ENCODE measurements at regions not wholly inside any gene's neighbourhood (a gene's known extent, or its start where the extent isn't known, plus 50 kb on each side); places are given as distances from the start of the nearest gene placed in this dataset.

DNA sequence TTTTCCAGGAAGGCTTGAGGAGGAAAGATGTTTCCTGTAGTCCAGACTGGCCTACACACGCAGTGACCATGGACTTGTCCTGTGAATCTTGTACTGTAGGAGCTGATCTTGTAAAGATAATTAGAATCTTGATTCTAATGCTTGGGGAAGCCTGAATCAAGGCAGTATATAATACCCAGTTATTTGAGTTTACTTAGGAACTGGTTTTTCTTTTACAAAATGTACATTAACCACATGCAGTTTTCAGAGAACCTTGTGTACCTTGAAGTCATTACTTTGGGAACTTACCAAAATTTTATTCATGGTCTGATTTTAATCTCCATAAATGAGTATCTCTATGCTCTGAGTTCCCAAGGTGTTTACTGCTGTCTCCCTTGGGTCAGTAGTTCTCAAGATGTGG is 439.9 kb upstream of the AZI2 start:
- DNase-seq (ENCODE audit: extremely low read depth, low read depth): no peak
- TF ChIP-seq, protein P1, sequence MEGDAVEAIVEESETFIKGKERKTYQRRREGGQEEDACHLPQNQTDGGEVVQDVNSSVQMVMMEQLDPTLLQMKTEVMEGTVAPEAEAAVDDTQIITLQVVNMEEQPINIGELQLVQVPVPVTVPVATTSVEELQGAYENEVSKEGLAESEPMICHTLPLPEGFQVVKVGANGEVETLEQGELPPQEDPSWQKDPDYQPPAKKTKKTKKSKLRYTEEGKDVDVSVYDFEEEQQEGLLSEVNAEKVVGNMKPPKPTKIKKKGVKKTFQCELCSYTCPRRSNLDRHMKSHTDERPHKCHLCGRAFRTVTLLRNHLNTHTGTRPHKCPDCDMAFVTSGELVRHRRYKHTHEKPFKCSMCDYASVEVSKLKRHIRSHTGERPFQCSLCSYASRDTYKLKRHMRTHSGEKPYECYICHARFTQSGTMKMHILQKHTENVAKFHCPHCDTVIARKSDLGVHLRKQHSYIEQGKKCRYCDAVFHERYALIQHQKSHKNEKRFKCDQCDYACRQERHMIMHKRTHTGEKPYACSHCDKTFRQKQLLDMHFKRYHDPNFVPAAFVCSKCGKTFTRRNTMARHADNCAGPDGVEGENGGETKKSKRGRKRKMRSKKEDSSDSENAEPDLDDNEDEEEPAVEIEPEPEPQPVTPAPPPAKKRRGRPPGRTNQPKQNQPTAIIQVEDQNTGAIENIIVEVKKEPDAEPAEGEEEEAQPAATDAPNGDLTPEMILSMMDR (IDR thresholded peaks at IDR 0.05; ENCODE audit: low read depth, low read length): no peak

DNA sequence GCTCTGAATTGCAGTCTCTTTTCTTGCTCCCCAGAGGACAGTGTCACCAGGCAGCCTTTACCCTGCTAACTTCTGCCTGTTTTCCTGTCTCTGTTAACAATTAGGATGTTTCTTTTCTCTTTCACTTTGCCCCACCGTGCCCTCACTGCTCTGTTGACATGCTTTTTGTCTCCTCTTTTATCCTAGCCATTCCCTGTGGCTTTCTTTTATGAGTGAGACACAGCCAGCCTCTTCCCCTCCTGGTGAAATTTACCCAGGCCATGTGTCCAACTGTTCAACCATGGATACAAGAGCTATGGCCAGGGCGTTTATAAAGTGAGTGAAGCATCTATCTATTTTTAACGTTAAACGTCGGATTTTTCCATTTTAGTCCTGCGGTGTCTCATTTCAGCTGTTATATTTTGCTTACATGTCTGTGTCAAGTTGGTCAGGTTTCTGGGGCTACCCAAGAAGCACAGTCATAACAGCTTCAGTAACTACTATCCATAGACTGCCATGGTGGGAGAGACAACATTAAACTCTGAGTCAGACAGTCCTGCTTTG is 443.2 kb upstream of the AZI2 start:
- DNase-seq (ENCODE audit: extremely low read depth, low read depth): no peak
- TF ChIP-seq, protein P1 (IDR thresholded peaks at IDR 0.05; ENCODE audit: low read depth, low read length): no peak

DNA sequence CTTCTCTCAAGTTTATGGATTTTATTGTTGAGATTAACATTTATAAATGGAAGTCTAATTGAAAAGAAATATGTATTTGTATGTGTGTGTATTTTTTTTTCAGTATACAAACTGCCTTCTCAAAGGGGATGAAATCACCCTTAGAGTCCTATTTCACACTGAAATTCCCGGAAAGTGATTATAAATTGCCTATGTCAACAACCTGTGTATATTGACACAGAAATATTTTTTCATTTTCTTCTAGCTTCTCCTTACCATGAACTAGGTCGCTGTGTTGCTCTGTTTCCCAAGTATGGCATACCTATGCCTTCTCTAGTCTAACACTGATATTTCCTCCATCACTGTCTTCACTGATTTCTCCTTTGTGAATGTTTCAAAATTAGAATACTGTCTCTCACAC is 444.0 kb upstream of the AZI2 start:
- no peak for DNase-seq (ENCODE audit: extremely low read depth, low read depth)
- TF ChIP-seq, protein P1 (IDR thresholded peaks at IDR 0.05; ENCODE audit: low read depth, low read length): no peak

DNA sequence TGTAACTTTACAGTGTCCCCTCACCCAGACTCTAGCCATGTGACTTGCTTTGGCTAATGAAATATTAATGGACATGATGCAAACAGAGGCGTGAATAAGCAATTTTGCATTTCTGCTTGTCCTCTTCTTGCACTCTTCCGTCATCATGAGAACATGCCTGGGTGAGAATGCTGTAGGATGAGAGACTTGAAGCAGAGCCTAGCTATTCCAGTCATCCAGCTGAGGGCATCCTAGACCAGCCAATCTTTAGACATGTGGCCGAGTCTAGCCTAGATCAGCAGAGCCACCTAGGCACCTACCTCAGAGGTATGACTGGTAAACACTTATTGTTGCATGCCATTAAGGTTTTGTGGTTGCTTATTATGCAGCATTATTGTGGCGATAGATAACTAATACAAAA is 450.5 kb upstream of the AZI2 start:
- TF ChIP-seq, protein P1 (IDR thresholded peaks at IDR 0.05; ENCODE audit: low read depth, low read length): peak; percentile 6
- DNase-seq (ENCODE audit: extremely low read depth, low read depth): no peak

DNA sequence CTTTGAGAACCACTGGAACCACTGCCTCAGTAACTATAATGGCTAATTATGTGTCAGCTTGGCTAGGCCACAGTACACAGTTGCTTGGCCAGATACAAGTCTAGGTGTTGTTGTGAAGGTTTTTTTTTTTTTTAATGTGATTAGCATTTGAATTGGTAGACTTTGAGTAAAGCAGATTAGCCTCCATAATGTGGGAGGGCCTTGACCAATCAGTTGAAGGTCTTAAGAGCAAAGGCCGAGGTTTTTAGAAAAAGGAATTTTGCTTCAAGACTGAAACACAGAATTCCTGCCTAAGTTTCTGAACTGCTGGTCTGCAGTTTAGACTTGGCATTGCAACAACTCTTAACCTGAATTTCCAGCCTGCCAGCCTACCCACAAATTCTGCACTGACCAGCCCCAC is 451.6 kb upstream of the AZI2 start:
- no peak for DNase-seq (ENCODE audit: extremely low read depth, low read depth)
- TF ChIP-seq, protein P1 (IDR thresholded peaks at IDR 0.05; ENCODE audit: low read depth, low read length): no peak

DNA sequence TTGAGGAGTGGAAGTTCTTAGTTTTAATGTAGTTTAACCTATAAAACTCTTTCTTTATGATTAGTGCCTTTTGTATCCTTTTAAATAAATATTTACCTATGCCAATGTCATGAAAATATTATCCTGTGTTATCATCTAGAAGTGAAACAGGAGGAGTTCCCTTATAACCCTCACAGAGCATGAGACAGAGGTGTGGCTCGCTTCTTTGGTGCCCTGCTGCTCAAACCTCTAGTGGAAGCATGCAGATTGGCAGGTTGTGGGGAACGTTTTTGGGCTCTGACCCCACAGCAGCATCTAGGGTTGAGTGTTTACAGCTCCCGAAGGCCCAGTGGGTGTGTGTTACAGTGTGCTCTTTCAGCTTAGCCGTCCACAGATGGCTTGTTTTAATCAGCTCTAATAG is 459.4 kb upstream of the AZI2 start:
- DNase-seq (ENCODE audit: extremely low read depth, low read depth): no peak
- TF ChIP-seq, protein P1 (IDR thresholded peaks at IDR 0.05; ENCODE audit: low read depth, low read length): no peak

DNA sequence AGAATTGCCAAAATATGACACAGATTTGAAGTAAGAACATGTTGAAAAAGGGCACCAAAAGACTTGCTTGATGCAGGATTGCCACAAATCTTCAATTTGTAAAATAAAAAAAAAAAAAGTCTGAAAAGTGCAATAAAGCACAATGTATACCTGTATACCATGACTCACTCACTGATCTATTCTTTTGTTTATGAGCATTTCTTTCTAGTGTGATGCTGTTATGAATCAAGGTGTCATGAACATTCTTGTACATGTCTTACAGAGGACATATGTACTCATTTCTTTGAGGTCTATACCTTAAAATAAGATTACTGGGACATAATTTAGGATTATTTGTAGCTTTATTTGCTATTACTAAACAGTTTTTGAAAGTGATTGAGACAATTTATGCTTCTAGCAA is 464.9 kb upstream of the RBMS3 start:
- TF ChIP-seq, protein P1 (IDR thresholded peaks at IDR 0.05; ENCODE audit: low read depth, low read length): no peak
- no peak for DNase-seq (ENCODE audit: extremely low read depth, low read depth)

All from AG09319 (cell line).